GM12878 (cell line): ENCODE measurements at regions not wholly inside any gene's neighbourhood (a gene's known extent, or its start where the extent isn't known, plus 50 kb on each side); places are given as distances from the start of the nearest gene placed in this dataset.

Experiments
- CBX5 ChIP-seq: sonication (generic); IDR thresholded peaks from 2 replicates; pipeline ENCODE4 v1.6.1; 2016; ENCODE audit warnings: low read depth, moderate library complexity, mild to moderate bottlenecking, inconsistent platforms
- EP300 ChIP-seq, 2 experiments: fragments of 150-350 bp in 1 of 2; IDR thresholded peaks; 2 replicates each; pipeline ENCODE4 v1.6.1; 2011 to 2012; ENCODE audit warnings: low read depth in 2 of 2, low read length in 2 of 2, borderline replicate concordance in 1 of 2, improper control_type of control experiment in 1 of 2, inconsistent platforms in 1 of 2; ENCODE audit not compliant: control insufficient read depth in 1 of 2
- POLR2A ChIP-seq: IDR thresholded peaks from 2 replicates; pipeline ENCODE4 v1.6.1; 2011; ENCODE audit warnings: low read depth, mild to moderate bottlenecking, low read length
- TF ChIP-seq, protein P1 (sequence below), 3 experiments: IDR thresholded peaks in 2 of 3; conservative IDR thresholded peaks in 1 of 3; 2 replicates each; pipeline ENCODE4 v1.5.1; 2011; ENCODE audit warnings: low read depth in 3 of 3, low read length in 3 of 3, mild to moderate bottlenecking in 3 of 3, control low read depth in 2 of 3, moderate library complexity in 2 of 3, inconsistent platforms in 1 of 3, mixed read lengths in 1 of 3; ENCODE audit not compliant: control insufficient read depth in 2 of 3, insufficient read depth in 1 of 3; ENCODE audit errors: extremely low read depth in 1 of 3

GRCh38 chr5:2684606-2685005, 66.9 kb downstream of the IRX2 start:
- TF ChIP-seq, protein P1, sequence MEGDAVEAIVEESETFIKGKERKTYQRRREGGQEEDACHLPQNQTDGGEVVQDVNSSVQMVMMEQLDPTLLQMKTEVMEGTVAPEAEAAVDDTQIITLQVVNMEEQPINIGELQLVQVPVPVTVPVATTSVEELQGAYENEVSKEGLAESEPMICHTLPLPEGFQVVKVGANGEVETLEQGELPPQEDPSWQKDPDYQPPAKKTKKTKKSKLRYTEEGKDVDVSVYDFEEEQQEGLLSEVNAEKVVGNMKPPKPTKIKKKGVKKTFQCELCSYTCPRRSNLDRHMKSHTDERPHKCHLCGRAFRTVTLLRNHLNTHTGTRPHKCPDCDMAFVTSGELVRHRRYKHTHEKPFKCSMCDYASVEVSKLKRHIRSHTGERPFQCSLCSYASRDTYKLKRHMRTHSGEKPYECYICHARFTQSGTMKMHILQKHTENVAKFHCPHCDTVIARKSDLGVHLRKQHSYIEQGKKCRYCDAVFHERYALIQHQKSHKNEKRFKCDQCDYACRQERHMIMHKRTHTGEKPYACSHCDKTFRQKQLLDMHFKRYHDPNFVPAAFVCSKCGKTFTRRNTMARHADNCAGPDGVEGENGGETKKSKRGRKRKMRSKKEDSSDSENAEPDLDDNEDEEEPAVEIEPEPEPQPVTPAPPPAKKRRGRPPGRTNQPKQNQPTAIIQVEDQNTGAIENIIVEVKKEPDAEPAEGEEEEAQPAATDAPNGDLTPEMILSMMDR (IDR thresholded peaks at IDR 0.05 in 2 of 3, conservative IDR thresholded peaks at IDR 0.05 in 1 of 3; ENCODE audit: control insufficient read depth in 2 of 3, extremely low read depth in 1 of 3, insufficient read depth in 1 of 3, low read depth in 3 of 3, low read length in 3 of 3), result no peak
- no peak for TF ChIP-seq EP300 (IDR thresholded peaks at IDR 0.05; ENCODE audit: borderline replicate concordance in 1 of 2, control insufficient read depth in 1 of 2, low read depth in 2 of 2, low read length in 2 of 2)
- TF ChIP-seq CBX5, result no peak
- no peak for TF ChIP-seq POLR2A
